ENCODE measurements at regions not wholly inside any gene's neighbourhood (a gene's known extent, or its start where the extent isn't known, plus 50 kb on each side); places are given as distances from the start of the nearest gene placed in this dataset.

DNA sequence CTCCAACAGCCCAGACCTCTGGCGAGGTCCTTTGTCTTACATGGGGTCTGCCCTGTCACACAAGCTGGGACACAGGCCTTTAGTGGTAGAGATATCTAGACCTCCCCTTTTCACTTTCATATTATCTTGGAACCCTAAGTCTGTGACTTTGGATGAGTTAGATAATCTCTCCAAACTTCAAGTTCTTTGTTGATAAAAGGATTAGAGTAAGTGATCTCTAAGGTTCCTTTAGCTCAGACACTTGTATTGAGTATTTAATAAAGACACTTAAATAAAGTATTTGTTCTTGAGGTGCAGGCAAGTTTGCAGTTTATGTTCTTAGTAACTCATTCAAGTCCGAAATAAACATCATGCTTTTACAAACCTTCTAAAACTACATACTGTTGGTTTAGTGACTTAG, 459.6 kb downstream of the SHQ1 start:
- Histone ChIP-seq H3K27ac (no peak overlapping the region), H3K27me3 (no peaks in the 10 kb centered on the region), H3K4me3 (no peak overlapping the region), H3K36me3 (no peaks in the 10 kb centered on the region), H3K4me1 (peaks cover 0 to under 1% (median 0%) of the 10 kb centered on the region in 4 donors), H3K9me3 (no peaks in the 10 kb centered on the region)
- no peak for TF ChIP-seq POLR2A (IDR thresholded peaks at IDR 0.05)
- TF ChIP-seq, protein P1, sequence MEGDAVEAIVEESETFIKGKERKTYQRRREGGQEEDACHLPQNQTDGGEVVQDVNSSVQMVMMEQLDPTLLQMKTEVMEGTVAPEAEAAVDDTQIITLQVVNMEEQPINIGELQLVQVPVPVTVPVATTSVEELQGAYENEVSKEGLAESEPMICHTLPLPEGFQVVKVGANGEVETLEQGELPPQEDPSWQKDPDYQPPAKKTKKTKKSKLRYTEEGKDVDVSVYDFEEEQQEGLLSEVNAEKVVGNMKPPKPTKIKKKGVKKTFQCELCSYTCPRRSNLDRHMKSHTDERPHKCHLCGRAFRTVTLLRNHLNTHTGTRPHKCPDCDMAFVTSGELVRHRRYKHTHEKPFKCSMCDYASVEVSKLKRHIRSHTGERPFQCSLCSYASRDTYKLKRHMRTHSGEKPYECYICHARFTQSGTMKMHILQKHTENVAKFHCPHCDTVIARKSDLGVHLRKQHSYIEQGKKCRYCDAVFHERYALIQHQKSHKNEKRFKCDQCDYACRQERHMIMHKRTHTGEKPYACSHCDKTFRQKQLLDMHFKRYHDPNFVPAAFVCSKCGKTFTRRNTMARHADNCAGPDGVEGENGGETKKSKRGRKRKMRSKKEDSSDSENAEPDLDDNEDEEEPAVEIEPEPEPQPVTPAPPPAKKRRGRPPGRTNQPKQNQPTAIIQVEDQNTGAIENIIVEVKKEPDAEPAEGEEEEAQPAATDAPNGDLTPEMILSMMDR (IDR thresholded peaks at IDR 0.05), result no peak
- 96% methylated on average over 2 of the region's 2 CpGs for WGBS (ENCODE audit: insufficient coverage, low coverage, low lambda C conversion rate, missing lambda C conversion rate)
- ATAC-seq (no peak), DNase-seq (no peak)
- intact Hi-C loops (cut with DNase I), result no loop called here

DNA sequence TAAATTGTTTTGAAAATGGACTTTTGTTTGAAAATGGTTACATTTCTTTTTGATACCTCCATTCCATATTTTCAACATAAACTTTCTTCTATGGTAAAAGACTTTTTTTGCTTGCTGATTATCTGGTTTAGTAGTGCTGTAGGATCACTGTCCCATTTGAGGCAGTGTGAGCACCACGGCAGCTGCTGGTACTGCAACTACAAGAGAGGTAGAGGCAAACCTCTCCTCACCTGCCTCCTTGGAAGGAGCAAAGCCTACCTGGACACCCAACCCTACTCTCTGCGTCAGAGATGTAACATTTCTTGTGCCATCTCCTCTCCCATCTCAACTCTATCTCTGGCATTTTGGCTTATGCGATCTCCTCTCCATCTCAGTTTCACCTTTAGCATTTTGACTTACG, 460.1 kb downstream of the SHQ1 start:
- intact Hi-C loops (cut with DNase I), result no loop called here
- peaks cover 0 to 5% (median 0%) of the 10 kb centered on the region in 4 donors for H3K4me1 ChIP-seq

DNA sequence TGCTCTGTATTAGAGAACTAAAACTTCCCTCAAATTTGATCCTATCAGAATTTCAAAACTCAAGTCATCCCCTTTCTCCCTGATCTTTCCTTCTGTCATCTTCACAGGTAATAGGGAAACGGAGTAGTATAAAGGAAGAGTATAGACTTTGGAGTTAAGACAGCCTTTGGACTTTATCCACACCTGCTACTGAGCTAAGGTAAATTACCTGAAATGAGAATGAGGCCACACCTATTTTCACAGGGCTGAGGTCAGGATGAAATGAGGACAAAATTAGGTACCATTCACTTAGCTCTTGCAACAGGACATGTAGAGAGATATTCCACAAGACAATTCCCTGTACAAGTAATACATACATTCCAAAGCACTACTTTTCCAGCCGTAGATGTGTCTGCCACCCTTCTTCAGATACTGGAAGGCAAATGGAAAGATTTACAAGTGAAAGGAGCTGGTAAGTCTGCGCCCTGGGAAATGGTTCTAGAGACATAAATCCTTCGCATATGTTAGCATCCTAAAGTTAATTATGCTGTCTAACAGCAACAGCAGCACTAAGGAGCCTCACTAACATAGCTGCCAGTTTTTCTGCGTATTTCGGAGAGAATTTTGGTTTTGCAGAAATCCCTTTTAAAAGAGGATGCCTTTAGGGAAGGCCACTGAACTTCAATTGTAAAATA, 461.8 kb downstream of the SHQ1 start:
- 92% methylated on average over 6 of the region's 6 CpGs for WGBS (ENCODE audit: insufficient coverage, low coverage, low lambda C conversion rate, missing lambda C conversion rate)
- no peaks in the 10 kb centered on the region for H3K27me3 ChIP-seq
- H3K4me3 ChIP-seq, result no peak overlapping the region
- no peak for TF ChIP-seq POLR2A (IDR thresholded peaks at IDR 0.05)
- TF ChIP-seq, protein P1 (IDR thresholded peaks at IDR 0.05), result no peak
- peaks cover 0 to 8% (median 0%) of the 10 kb centered on the region in 4 donors for H3K4me1 ChIP-seq
- no peak for DNase-seq
- H3K27ac ChIP-seq, result no peak overlapping the region
- intact Hi-C loops (cut with DNase I), result no loop called here
- no peak for ATAC-seq
- H3K36me3 ChIP-seq, result no peaks in the 10 kb centered on the region
- no peaks in the 10 kb centered on the region for H3K9me3 ChIP-seq

More for the DNA sequence above, 460.1 kb downstream of the SHQ1 start:
- no peaks in the 10 kb centered on the region for H3K9me3 ChIP-seq
- no peaks in the 10 kb centered on the region for H3K27me3 ChIP-seq
- WGBS (ENCODE audit: insufficient coverage, low coverage, low lambda C conversion rate, missing lambda C conversion rate), result 89% methylated on average over 4 of the region's 4 CpGs
- H3K4me3 ChIP-seq, result no peak overlapping the region
- ATAC-seq, result no peak
- DNase-seq, result no peak
- no peaks in the 10 kb centered on the region for H3K36me3 ChIP-seq
- no peak for TF ChIP-seq POLR2A (IDR thresholded peaks at IDR 0.05)
- H3K27ac ChIP-seq, result no peak overlapping the region

DNA sequence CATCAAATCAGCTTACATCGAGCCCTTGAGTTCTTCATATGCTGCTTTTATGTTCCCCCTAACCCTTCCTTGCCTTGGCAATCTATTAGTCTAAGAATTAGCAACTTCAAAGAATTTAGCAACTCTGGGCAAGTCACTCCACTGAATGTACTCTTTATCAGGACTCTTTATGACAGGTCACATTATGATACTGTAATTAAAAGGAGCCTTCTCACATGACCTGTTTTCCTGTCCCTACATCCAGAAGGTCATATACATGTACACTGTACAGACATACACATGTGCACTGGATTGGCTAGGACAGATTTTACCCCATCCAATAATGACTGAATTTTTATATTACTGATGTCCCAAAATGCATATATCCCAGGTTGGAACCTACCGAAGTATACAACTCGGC, 463.1 kb downstream of the SHQ1 start:
- peaks cover 0 to 8% (median 0%) of the 10 kb centered on the region in 4 donors for H3K4me1 ChIP-seq
- intact Hi-C loops (cut with DNase I), result no loop called here
- ATAC-seq, result no peak
- 93% methylated on average over 3 of the region's 3 CpGs for WGBS (ENCODE audit: insufficient coverage, low coverage, low lambda C conversion rate, missing lambda C conversion rate)
- H3K27me3 ChIP-seq, result no peaks in the 10 kb centered on the region
- H3K27ac ChIP-seq, result no peak overlapping the region
- no peak for DNase-seq
- no peak overlapping the region for H3K4me3 ChIP-seq
- H3K36me3 ChIP-seq, result no peaks in the 10 kb centered on the region
- no peaks in the 10 kb centered on the region for H3K9me3 ChIP-seq
- TF ChIP-seq POLR2A (IDR thresholded peaks at IDR 0.05), result no peak
- TF ChIP-seq, protein P1 (IDR thresholded peaks at IDR 0.05), result no peak

DNA sequence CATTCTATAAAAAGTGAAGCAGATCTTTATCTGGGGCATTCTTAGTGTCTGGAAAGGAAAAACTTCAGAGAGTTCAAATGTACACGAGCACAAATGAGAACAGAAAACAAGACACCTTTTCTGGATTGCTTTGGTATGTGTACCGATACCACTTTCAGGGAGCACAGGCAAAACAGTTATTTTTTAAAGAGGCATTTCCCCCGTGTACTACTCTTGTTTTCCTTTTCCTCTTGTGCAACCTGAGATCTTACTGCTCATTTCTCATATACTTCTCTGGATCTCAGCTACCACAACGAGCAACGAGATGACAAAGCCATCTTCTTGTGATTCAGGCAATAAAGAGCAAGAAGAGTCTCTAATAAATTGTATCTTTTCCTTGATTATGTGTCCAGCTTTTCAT, 463.6 kb downstream of the SHQ1 start:
- 34% methylated on average over 5 of the region's 5 CpGs for WGBS (ENCODE audit: insufficient coverage, low coverage, low lambda C conversion rate, missing lambda C conversion rate)

More for the DNA sequence above, 463.6 kb downstream of the SHQ1 start:
- ATAC-seq, result no peak
- intact Hi-C loops (cut with DNase I), result no loop called here
- H3K27ac ChIP-seq, result no peak overlapping the region
- H3K9me3 ChIP-seq, result no peaks in the 10 kb centered on the region
- DNase-seq, result no peak
- H3K36me3 ChIP-seq, result no peaks in the 10 kb centered on the region
- no peaks in the 10 kb centered on the region for H3K27me3 ChIP-seq
- no peak overlapping the region for H3K4me3 ChIP-seq
- H3K4me1 ChIP-seq, result peaks cover 0 to 8% (median 0%) of the 10 kb centered on the region in 4 donors
- no peak for TF ChIP-seq POLR2A (IDR thresholded peaks at IDR 0.05)
- TF ChIP-seq, protein P1 (IDR thresholded peaks at IDR 0.05), result no peak

All from right lobe of liver (tissue), 6 donors.